ACC112 (cell line): ENCODE measurements at regions not wholly inside any gene's neighbourhood (a gene's known extent, or its start where the extent isn't known, plus 50 kb on each side); places are given as distances from the start of the nearest gene placed in this dataset.

ENCODE experiments used
- H2AFZ ChIP-seq: fragments of 200-600 bp; sonication (generic); one replicate; pipeline ENCODE4 v1.6.0; 2017; ENCODE audit warnings: antibody characterized with exemption, low read length; ENCODE audit not compliant: unreplicated experiment
- H3K27ac ChIP-seq: fragments of 200-600 bp; sonication (generic); 2 replicates; pipeline ENCODE4 v1.5.1; 2014; ENCODE audit warnings: low read depth, mild to moderate bottlenecking, antibody characterized with exemption, low read length, moderate library complexity
- H3K27me3 ChIP-seq: fragments of 200-600 bp; sonication (generic); 2 replicates; pipeline ENCODE4 v1.6.1; 2014; ENCODE audit warnings: mild to moderate bottlenecking, antibody characterized with exemption, low read length, moderate library complexity, mixed read lengths; ENCODE audit not compliant: insufficient read depth
- H3K36me3 ChIP-seq: fragments of 200-600 bp; sonication (generic); 2 replicates; pipeline ENCODE4 v1.6.1; 2016; ENCODE audit warnings: mild to moderate bottlenecking, antibody characterized with exemption, low read length, moderate library complexity, mixed read lengths; ENCODE audit not compliant: insufficient read depth
- H3K4me1 ChIP-seq: fragments of 200-600 bp; sonication (generic); one replicate; pipeline ENCODE4 v1.6.1; 2016; ENCODE audit warnings: low read length, mixed read lengths; ENCODE audit not compliant: insufficient read depth, unreplicated experiment, control insufficient read depth
- H3K4me3 ChIP-seq: fragments of 200-600 bp; sonication (generic); 2 replicates; pipeline ENCODE4 v1.5.1; 2014; ENCODE audit warnings: mild to moderate bottlenecking, low read depth, low read length
- H3K79me2 ChIP-seq: fragments of 200-600 bp; sonication (generic); one replicate; pipeline ENCODE4 v1.6.0; 2016; ENCODE audit warnings: low read length; ENCODE audit not compliant: control insufficient read depth, unreplicated experiment, insufficient read depth

DNA sequence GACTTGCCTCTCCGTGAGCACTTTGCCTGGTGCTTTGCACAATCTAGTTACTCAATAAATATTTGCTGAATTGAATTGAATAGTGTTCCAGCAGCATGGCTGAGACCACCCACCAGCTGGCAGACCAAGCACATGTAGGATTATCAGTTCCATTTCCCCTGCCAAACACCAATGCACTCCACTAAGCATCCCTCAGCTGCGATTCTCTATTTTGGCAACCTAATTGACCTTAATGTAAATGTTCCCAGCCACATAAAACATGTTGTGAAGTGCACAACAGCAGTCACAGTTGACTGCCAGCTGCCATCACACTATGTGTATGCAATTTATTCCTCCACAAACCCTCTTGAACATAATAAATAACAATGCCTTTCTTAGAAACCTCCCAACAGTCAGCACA, 1879.4 kb upstream of the PIK3C3 start:
- H2AFZ ChIP-seq = no peak overlapping the region
- no peak overlapping the region for H3K27ac ChIP-seq
- no peaks in the 10 kb centered on the region for H3K79me2 ChIP-seq
- no peaks in the 10 kb centered on the region for H3K4me1 ChIP-seq
- H3K27me3 ChIP-seq = 0 out of 2 replicates have a peak, but pooled peaks cover 7% of the 10 kb centered on the region
- no peaks in the 10 kb centered on the region for H3K36me3 ChIP-seq
- H3K4me3 ChIP-seq = no peak overlapping the region

DNA sequence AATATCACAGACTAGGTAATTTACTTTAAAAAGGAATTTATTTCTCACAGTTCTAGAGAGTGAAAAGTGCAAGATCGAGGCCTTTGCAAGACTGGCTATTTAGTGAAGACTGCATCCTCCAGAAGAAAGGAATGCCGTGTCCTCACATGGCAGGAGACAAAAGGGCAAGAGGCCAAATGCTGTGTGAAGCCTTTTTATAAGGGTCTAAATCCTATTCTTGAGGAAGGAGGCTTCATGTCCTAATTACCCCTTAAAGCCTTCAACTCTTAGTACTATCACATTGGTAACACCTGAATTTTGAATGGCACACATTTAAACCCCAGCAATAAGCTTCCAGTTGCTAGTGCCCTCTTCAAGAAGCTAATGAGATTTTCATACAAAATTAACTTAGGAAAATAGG, 1882.3 kb upstream of the PIK3C3 start:
- Histone ChIP-seq H3K79me2 (no peaks in the 10 kb centered on the region), H3K4me3 (no peak overlapping the region), H2AFZ (no peak overlapping the region), H3K4me1 (no peaks in the 10 kb centered on the region), H3K36me3 (no peaks in the 10 kb centered on the region), H3K27ac (no peak overlapping the region), H3K27me3 (0 out of 2 replicates have a peak, but pooled peaks cover 7% of the 10 kb centered on the region)

DNA sequence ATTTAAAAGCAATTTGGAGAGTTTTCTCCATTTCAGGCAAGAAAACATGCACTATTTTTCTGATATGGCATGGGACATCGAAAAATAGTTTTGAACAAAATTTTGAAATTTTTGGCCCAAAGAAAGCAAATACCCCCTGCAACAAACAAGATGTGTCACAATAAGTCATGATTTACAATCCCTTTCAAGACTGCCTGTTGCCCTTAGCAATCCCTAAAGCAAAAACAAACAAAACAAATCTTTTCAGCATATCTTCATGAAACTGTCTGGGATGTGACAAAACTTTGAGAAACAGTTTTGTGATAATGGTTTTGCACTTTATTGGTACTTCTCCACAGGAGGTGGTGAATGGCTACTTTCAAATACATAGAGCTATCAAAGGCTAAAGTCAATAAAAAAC, 1888.7 kb upstream of the PIK3C3 start:
- no peak overlapping the region for H3K27ac ChIP-seq
- no peaks in the 10 kb centered on the region for H3K4me1 ChIP-seq

DNA sequence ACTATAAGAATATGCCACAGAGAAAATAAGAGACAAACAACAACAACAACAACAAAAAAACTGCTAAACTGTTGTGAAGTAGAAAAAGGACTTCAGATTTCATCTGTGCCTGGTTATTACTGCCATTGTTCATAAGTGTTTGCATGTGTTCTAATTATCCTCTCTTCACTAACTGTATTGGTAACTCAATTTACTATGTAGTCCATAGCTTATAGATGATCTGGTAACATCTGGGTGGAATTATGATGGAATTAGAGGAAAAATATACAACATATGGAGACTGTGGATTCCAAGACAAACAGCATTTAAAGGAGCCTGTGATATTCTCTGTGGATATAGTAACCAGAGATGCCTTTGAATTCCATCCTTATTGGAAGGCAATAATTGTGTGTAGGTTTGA, 1891.5 kb upstream of the PIK3C3 start:
- H3K36me3 ChIP-seq = no peaks in the 10 kb centered on the region
- no peaks in the 10 kb centered on the region for H3K4me1 ChIP-seq

More for the DNA sequence above, 1888.7 kb upstream of the PIK3C3 start:
- Histone ChIP-seq H3K4me3 (no peak overlapping the region), H3K27me3 (no peaks in the 10 kb centered on the region), H3K36me3 (no peaks in the 10 kb centered on the region), H2AFZ (no peak overlapping the region), H3K79me2 (no peaks in the 10 kb centered on the region)

DNA sequence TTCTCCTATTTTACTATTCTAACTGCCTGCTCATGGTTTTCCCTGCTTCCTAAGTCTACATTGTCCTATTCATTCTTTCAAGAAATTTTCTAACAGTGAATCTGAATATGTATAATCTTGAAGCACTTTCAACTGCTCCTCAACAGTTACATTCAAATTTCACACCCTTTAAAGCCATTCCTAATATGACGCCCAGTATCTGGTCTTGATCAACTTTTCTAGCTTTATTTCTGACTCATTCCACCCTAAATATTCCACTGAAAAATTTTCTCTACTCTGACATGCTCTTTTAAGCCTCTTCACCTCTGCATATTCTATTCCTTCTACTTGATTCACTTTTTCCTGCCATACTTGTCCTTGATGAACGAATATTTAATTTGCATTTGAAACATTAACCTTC, 1893.9 kb upstream of the PIK3C3 start:
- H3K36me3 ChIP-seq = no peaks in the 10 kb centered on the region
- H3K27me3 ChIP-seq = 0 out of 2 replicates have a peak, but pooled peaks cover 4% of the 10 kb centered on the region
- no peaks in the 10 kb centered on the region for H3K4me1 ChIP-seq
- H3K79me2 ChIP-seq = no peaks in the 10 kb centered on the region
- no peak overlapping the region for H3K27ac ChIP-seq
- H3K4me3 ChIP-seq = no peak overlapping the region
- no peak overlapping the region for H2AFZ ChIP-seq

More for the DNA sequence above, 1891.5 kb upstream of the PIK3C3 start:
- Histone ChIP-seq H3K27me3 (0 out of 2 replicates have a peak, but pooled peaks cover 4% of the 10 kb centered on the region), H2AFZ (no peak overlapping the region), H3K79me2 (no peaks in the 10 kb centered on the region), H3K4me3 (no peak overlapping the region), H3K27ac (no peak overlapping the region)

DNA sequence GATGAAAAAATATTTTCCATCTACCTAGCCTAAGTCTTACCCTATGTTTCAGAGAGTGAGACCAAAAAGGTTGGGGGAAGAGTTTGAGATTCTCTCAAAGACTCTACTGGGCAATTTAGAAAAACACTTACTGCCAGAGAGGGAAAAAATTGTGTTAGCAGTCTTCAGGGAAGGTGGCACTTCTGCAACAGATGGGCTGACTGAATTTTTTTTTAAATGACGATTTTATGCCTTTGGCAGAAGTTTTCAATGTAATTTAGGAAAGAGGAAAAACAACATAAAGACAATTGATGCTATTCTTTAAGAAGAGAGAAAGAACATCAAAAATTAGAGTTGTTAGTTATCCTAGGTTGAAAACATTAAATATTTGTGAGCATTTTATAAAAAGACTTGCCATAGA, 1894.5 kb upstream of the PIK3C3 start:
- no peak overlapping the region for H3K27ac ChIP-seq
- 0 out of 2 replicates have a peak, but pooled peaks cover 4% of the 10 kb centered on the region for H3K27me3 ChIP-seq
- no peak overlapping the region for H3K4me3 ChIP-seq
- H3K79me2 ChIP-seq = no peaks in the 10 kb centered on the region
- no peaks in the 10 kb centered on the region for H3K4me1 ChIP-seq
- H3K36me3 ChIP-seq = no peaks in the 10 kb centered on the region
- no peak overlapping the region for H2AFZ ChIP-seq

DNA sequence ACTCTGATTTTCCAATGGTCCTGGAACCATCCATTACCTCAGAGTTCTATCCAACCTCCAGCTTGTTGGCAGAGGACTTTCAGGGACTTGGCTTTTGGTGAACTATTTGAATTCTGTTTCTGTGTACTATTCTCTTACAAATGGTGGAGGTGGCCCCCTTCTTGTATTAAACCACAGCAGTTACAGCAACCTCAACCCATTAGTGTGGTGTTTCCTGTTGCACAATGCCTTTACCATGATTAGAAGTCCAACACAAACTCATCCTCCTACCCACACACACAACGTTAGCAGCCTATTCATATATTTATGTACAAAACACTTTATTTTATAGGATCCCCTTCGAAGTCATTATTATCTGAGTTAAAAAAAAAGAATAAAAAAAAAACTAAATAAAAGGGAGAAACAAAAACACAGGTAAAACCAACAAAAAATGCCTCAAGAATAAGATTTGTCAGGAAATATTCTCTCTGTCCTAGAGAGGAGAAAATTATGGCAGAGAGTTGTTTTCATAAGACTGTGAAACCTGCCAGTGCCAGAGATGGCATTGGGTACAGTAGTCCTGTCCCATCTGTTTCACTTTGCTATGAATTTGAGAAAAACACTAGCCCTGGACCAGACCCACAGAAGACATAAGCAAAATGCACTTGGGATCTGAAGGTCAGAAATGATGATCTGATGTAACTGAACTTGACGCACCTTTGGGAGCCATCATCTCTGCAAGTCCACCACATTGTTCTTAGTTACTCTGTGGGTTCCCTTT, 1896.0 kb upstream of the PIK3C3 start:
- Histone ChIP-seq H3K27me3 (0 out of 2 replicates have a peak, but pooled peaks cover 4% of the 10 kb centered on the region), H3K4me1 (no peaks in the 10 kb centered on the region), H3K36me3 (no peaks in the 10 kb centered on the region), H3K27ac (no peak overlapping the region), H3K79me2 (no peaks in the 10 kb centered on the region), H3K4me3 (no peak overlapping the region), H2AFZ (no peak overlapping the region)

DNA sequence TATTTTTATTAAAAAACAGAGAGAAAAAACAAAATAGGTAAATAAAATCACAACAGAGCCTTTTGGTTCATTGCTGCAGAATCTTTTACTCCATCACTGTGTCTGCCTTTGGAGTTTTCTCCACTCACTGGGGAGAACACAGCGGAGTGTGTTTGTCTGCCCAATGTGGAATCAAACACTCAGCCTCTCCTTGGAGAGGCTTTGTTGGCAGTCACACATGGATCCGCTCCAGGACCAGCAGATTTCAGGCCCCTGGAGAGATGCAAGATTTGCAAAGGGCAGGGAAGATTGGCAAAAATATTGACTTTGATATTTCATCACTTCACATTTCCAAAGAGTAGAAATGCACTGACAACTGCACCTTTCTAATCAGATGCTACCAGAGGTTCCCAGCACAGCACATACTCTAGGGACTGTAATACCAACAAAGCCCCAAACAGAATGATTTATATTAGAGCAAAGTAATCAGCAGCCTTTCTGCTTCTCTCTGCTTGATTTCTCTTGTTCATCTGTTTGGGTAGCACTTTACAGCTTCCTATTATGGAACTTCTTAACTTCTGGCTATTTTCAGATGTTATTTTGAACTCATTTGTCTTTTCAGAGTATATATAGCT, 1898.8 kb upstream of the PIK3C3 start:
- no peak overlapping the region for H3K27ac ChIP-seq
- H3K36me3 ChIP-seq = no peaks in the 10 kb centered on the region
- no peak overlapping the region for H3K4me3 ChIP-seq
- H3K27me3 ChIP-seq = peaks cover 12% of the 10 kb centered on the region; the same call in 1 of the 2 replicates
- no peaks in the 10 kb centered on the region for H3K4me1 ChIP-seq
- no peak overlapping the region for H2AFZ ChIP-seq
- no peaks in the 10 kb centered on the region for H3K79me2 ChIP-seq

DNA sequence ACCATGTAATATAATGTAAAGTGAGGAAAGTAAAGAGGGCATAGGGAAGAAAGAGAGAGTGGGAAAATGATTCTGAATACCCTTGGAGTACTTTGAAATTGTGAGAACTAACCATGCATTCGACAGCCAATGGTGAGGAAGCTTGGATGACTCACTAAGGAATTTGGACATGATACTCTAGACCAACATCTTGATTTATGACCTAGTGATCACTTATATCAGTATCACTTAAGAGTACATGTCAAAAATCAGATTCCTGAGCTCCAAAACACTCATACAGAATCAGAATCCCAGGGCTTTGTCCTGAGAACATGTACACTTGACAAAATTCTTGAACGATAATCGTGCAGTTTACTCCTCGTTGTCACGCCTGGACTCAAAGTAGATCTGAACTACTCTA, 1899.8 kb upstream of the PIK3C3 start:
- Histone ChIP-seq H3K4me1 (no peaks in the 10 kb centered on the region), H3K36me3 (no peaks in the 10 kb centered on the region)

DNA sequence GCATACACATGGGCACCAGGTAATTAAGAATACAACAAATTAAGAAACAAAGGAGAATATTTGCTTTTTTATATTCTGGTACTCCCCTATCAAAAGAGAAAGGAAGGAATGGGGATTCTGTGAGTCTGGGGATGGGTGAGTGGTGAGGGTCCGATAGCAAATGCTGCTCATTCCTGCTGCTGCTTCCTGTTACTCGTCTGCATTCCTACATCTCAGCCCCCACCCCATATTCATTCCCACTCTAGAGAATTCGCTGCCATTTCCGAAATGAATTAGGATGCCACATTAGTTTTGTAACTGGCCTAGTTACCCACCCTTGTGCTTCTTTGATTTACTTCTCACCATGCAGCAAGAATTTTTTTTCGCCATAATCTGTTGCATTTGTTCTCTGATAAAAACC, 1905.3 kb upstream of the PIK3C3 start:
- Histone ChIP-seq H3K36me3 (no peaks in the 10 kb centered on the region), H3K4me3 (no peak overlapping the region), H3K79me2 (no peaks in the 10 kb centered on the region), H3K4me1 (no peaks in the 10 kb centered on the region), H2AFZ (no peak overlapping the region), H3K27ac (no peak overlapping the region), H3K27me3 (peaks cover 11% of the 10 kb centered on the region; the same call in 1 of the 2 replicates)

More for the DNA sequence above, 1899.8 kb upstream of the PIK3C3 start:
- Histone ChIP-seq H3K79me2 (no peaks in the 10 kb centered on the region), H3K4me3 (no peak overlapping the region), H2AFZ (no peak overlapping the region), H3K27me3 (peaks cover 12% of the 10 kb centered on the region; the same call in 1 of the 2 replicates), H3K27ac (no peak overlapping the region)
